ENCODE measurements at regions not wholly inside any gene's neighbourhood (a gene's known extent, or its start where the extent isn't known, plus 50 kb on each side); places are given as distances from the start of the nearest gene placed in this dataset.

DNA sequence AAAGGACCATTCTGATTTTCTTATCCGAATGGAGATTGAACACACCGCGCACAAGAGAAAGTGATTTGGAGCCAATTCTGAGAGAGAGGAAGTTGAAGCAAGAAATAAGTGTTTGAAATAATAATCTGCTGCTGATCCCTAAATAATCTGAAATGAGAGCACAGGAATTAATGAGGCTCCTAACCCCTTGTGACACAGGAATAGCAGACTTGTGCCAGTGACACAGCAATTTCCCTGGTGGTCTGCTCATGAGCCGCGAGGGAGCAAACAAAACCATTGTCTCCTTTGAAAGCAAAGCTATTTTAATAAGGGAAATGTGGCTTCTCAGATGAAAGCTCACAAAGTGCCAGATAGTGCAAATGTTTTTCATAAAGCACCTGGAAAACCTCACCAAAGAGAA lies 936.1 kb upstream of the WWC1 start:
- TF ChIP-seq, protein P1, sequence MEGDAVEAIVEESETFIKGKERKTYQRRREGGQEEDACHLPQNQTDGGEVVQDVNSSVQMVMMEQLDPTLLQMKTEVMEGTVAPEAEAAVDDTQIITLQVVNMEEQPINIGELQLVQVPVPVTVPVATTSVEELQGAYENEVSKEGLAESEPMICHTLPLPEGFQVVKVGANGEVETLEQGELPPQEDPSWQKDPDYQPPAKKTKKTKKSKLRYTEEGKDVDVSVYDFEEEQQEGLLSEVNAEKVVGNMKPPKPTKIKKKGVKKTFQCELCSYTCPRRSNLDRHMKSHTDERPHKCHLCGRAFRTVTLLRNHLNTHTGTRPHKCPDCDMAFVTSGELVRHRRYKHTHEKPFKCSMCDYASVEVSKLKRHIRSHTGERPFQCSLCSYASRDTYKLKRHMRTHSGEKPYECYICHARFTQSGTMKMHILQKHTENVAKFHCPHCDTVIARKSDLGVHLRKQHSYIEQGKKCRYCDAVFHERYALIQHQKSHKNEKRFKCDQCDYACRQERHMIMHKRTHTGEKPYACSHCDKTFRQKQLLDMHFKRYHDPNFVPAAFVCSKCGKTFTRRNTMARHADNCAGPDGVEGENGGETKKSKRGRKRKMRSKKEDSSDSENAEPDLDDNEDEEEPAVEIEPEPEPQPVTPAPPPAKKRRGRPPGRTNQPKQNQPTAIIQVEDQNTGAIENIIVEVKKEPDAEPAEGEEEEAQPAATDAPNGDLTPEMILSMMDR (IDR thresholded peaks at IDR 0.05; ENCODE audit: low read length) = no peak
- TF ChIP-seq EZH2 (IDR thresholded peaks at IDR 0.05; ENCODE audit: borderline replicate concordance, low read length) = no peak
